ENCODE measurements at regions not wholly inside any gene's neighbourhood (a gene's known extent, or its start where the extent isn't known, plus 50 kb on each side); places are given as distances from the start of the nearest gene placed in this dataset.

GRCh38 chr7:77467408-77467807 lies 51.3 kb upstream of the GSAP start:
- TF ChIP-seq, protein P1, sequence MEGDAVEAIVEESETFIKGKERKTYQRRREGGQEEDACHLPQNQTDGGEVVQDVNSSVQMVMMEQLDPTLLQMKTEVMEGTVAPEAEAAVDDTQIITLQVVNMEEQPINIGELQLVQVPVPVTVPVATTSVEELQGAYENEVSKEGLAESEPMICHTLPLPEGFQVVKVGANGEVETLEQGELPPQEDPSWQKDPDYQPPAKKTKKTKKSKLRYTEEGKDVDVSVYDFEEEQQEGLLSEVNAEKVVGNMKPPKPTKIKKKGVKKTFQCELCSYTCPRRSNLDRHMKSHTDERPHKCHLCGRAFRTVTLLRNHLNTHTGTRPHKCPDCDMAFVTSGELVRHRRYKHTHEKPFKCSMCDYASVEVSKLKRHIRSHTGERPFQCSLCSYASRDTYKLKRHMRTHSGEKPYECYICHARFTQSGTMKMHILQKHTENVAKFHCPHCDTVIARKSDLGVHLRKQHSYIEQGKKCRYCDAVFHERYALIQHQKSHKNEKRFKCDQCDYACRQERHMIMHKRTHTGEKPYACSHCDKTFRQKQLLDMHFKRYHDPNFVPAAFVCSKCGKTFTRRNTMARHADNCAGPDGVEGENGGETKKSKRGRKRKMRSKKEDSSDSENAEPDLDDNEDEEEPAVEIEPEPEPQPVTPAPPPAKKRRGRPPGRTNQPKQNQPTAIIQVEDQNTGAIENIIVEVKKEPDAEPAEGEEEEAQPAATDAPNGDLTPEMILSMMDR (IDR thresholded peaks at IDR 0.05), result no peak
- no peak for TF ChIP-seq POLR2A (IDR thresholded peaks at IDR 0.05)
